ENCODE measurements at regions not wholly inside any gene's neighbourhood (a gene's known extent, or its start where the extent isn't known, plus 50 kb on each side); places are given as distances from the start of the nearest gene placed in this dataset.
"Not testable (repeated sequence)": the region's sequence is repeated elsewhere in the genome, so short reads cannot be mapped to it uniquely, and the experiment has no call there.

GRCh38 chr11:134953417-134953970 is 541.5 kb upstream of the B3GAT1 start:
- TF ChIP-seq, protein P1, sequence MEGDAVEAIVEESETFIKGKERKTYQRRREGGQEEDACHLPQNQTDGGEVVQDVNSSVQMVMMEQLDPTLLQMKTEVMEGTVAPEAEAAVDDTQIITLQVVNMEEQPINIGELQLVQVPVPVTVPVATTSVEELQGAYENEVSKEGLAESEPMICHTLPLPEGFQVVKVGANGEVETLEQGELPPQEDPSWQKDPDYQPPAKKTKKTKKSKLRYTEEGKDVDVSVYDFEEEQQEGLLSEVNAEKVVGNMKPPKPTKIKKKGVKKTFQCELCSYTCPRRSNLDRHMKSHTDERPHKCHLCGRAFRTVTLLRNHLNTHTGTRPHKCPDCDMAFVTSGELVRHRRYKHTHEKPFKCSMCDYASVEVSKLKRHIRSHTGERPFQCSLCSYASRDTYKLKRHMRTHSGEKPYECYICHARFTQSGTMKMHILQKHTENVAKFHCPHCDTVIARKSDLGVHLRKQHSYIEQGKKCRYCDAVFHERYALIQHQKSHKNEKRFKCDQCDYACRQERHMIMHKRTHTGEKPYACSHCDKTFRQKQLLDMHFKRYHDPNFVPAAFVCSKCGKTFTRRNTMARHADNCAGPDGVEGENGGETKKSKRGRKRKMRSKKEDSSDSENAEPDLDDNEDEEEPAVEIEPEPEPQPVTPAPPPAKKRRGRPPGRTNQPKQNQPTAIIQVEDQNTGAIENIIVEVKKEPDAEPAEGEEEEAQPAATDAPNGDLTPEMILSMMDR (IDR thresholded peaks at IDR 0.05): not testable (repeated sequence)
- TF ChIP-seq POLR2A (IDR thresholded peaks at IDR 0.05): not testable (repeated sequence)

All from right lobe of liver (tissue), 4 donors.